Fibroblast of the aortic adventitia (primary cell): ENCODE measurements at regions not wholly inside any gene's neighbourhood (a gene's known extent, or its start where the extent isn't known, plus 50 kb on each side); places are given as distances from the start of the nearest gene placed in this dataset.

Source experiments
- DNase-seq: peaks from one replicate; pipeline ENCODE4 v3.0.0-alpha.2; 2010; ENCODE audit warnings: low read depth
- H3K4me3 ChIP-seq: 2 replicates; pipeline ENCODE4 v1.5.1; 2011; ENCODE audit warnings: low read depth, mild to moderate bottlenecking, control low read depth, low read length, moderate library complexity
- TF ChIP-seq, protein P1 (sequence below): IDR thresholded peaks from 2 replicates; pipeline ENCODE4 v1.5.1; 2011; ENCODE audit warnings: mild to moderate bottlenecking, low read length, control low read depth, inconsistent platforms; ENCODE audit not compliant: insufficient read depth

GRCh38 chr9:89866701-89867100 is 261.9 kb downstream of the GADD45G start:
- DNase-seq: no peak

GRCh38 chr9:89868100-89868499 is 263.3 kb downstream of the GADD45G start:
- no peak for DNase-seq

More at GRCh38 chr9:89866701-89867100, 261.9 kb downstream of the GADD45G start:
- TF ChIP-seq, protein P1, sequence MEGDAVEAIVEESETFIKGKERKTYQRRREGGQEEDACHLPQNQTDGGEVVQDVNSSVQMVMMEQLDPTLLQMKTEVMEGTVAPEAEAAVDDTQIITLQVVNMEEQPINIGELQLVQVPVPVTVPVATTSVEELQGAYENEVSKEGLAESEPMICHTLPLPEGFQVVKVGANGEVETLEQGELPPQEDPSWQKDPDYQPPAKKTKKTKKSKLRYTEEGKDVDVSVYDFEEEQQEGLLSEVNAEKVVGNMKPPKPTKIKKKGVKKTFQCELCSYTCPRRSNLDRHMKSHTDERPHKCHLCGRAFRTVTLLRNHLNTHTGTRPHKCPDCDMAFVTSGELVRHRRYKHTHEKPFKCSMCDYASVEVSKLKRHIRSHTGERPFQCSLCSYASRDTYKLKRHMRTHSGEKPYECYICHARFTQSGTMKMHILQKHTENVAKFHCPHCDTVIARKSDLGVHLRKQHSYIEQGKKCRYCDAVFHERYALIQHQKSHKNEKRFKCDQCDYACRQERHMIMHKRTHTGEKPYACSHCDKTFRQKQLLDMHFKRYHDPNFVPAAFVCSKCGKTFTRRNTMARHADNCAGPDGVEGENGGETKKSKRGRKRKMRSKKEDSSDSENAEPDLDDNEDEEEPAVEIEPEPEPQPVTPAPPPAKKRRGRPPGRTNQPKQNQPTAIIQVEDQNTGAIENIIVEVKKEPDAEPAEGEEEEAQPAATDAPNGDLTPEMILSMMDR: no peak
- no peak overlapping the region for H3K4me3 ChIP-seq

GRCh38 chr9:89869793-89870580 is 265.2 kb downstream of the GADD45G start:
- no peak for DNase-seq
- TF ChIP-seq, protein P1: no peak
- no peak overlapping the region for H3K4me3 ChIP-seq

More at GRCh38 chr9:89868100-89868499, 263.3 kb downstream of the GADD45G start:
- TF ChIP-seq, protein P1: no peak
- no peak overlapping the region for H3K4me3 ChIP-seq

DNA sequence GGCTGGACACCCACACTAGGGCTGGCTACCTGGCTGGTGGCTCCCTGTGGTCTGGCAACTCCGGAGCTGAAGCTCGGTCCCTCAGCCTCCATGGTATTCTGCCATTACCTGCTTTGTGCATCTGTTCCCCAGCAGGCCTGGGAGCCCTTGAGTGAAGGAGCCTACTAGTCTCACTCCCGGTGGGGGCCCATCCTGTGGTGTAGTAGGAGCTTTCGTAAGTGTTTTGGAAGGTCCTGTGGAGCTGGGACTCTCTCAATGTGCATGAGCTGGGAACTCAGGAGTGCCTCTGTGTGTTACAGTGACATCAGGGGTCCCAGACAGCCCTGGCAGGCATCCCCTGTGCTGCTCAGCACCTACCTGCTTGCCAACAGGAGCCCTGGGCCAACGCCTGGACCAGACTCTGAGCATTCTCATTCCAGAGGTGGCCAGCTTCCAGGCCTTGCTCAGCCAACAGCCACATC is 267.1 kb downstream of the GADD45G start:
- H3K4me3 ChIP-seq: no peak overlapping the region
- no peak for DNase-seq
- TF ChIP-seq, protein P1: no peak

GRCh38 chr9:89872426-89872912 is 267.7 kb downstream of the GADD45G start:
- H3K4me3 ChIP-seq: no peak overlapping the region
- DNase-seq: no peak
- TF ChIP-seq, protein P1: no peak

DNA sequence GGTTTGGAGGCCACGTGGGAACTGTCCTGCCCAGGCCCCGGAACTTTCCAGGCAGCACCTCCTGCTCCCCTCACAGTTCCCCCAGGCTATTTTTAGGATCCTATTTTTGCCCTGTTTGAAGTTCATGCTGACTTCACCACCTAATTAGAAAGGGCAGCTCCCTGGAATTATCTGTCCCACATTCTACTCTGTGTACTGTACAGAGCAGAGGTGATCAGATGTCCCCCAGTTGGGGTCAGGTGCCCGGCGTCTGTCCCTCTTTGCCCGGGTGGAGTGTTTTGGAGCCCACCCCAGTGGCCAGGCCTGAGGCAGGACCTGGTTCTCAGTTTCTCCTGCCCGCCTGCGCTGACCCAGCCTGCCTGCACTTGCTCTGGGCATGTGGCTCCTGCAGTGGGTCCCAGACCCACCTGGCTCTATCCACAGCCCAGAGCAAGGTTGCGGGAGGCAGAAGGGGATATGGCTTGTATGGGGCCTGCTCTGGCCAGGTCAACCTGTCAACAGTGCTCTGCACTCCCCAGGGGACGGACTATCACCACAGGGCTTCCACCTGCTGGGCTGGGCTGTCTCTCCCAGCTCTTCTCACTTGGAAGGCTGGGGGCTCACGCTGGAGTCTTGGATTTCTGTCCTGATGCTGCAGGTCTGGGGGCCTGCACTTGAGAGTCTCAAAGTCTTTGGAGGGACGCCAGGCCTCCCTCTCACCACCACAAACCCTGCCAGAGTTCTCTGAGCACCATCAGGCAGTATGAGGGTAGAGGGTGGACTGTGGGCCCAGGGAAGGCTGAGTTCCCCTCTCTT is 268.3 kb downstream of the GADD45G start:
- DNase-seq: no peak
- H3K4me3 ChIP-seq: no peak overlapping the region
- TF ChIP-seq, protein P1: no peak
